ENCODE measurements at regions not wholly inside any gene's neighbourhood (a gene's known extent, or its start where the extent isn't known, plus 50 kb on each side); places are given as distances from the start of the nearest gene placed in this dataset.

GRCh38 chr5:2265341-2265740, 382.6 kb upstream of the IRX4 start:
- H3K4me2 ChIP-seq (ENCODE audit: insufficient read depth in 1 of 2, low read depth in 2 of 2, low read length in 2 of 2), result no peak overlapping the region
- no peak overlapping the region for H2BK20ac ChIP-seq (ENCODE audit: low read length)
- peaks cover 0 to 2% (median 0%) of the 10 kb centered on the region in 4 experiments; a peak in 1 of 7 replicates for H3K4me1 ChIP-seq (replicated peaks in 1 of 4; ENCODE audit: control insufficient read depth in 3 of 4, insufficient read depth in 4 of 4, low read length in 3 of 4)
- no peak overlapping the region for H3K14ac ChIP-seq (ENCODE audit: insufficient read length)
- no peak overlapping the region for H2BK12ac ChIP-seq (ENCODE audit: low read depth, low read length)
- FAIRE-seq, result no peak
- TF ChIP-seq ATF3 (IDR thresholded peaks at IDR 0.05; ENCODE audit: insufficient read depth, low read depth, low read length) (no peak), SIRT6 (IDR thresholded peaks at IDR 0.05; ENCODE audit: low read length) (no peak), EP300 (IDR thresholded peaks at IDR 0.05; ENCODE audit: borderline replicate concordance in 1 of 2, low read depth in 2 of 2, low read length in 2 of 2) (no peak), POLR2AphosphoS5 (IDR thresholded peaks at IDR 0.05; ENCODE audit: low read depth, low read length) (no peak), JUN (IDR thresholded peaks at IDR 0.05; ENCODE audit: low read depth, low read length) (no peak), CBX8 (IDR thresholded peaks at IDR 0.05; ENCODE audit: borderline replicate concordance, low read depth, low read length) (no peak), CBX5 (IDR thresholded peaks at IDR 0.05; ENCODE audit: low read depth, low read length) (no peak), CHD2 (IDR thresholded peaks at IDR 0.05; ENCODE audit: low read length) (no peak), NANOG (IDR thresholded peaks at IDR 0.05; ENCODE audit: insufficient read depth, low read depth, low read length, poor library complexity, severe bottlenecking) (no peak), POLR2A (IDR thresholded peaks at IDR 0.05; ENCODE audit: control extremely low read depth in 1 of 2, low read depth in 2 of 2, low read length in 2 of 2) (no peak), EZH2 (IDR thresholded peaks at IDR 0.05; ENCODE audit: low read depth, low read length, severe bottlenecking) (no peak), TCF12 (IDR thresholded peaks at IDR 0.05; ENCODE audit: low read depth, low read length) (no peak), BACH1 (IDR thresholded peaks at IDR 0.05; ENCODE audit: low read length) (no peak), SRF (IDR thresholded peaks at IDR 0.05; ENCODE audit: low read depth, low read length) (no peak), JUND (IDR thresholded peaks at IDR 0.05; ENCODE audit: low read length) (no peak), RXRA (IDR thresholded peaks at IDR 0.05; ENCODE audit: insufficient read depth, low read depth, low read length) (no peak)
- H2BK5ac ChIP-seq (ENCODE audit: low read depth, low read length), result no peak overlapping the region
- no peak overlapping the region for H2AFZ ChIP-seq (ENCODE audit: low read length)
- no peak overlapping the region for H4K8ac ChIP-seq (ENCODE audit: extremely low read depth, insufficient read depth, low read length)
- no peak overlapping the region for H3K56ac ChIP-seq (replicated peaks; ENCODE audit: insufficient read length, low read depth, low read length)
- no peak overlapping the region for H3K4ac ChIP-seq (replicated peaks; ENCODE audit: insufficient read length, low read depth, low read length)
- H4K91ac ChIP-seq (replicated peaks; ENCODE audit: insufficient read length, low read length), result no peak overlapping the region
- H2AK5ac ChIP-seq (ENCODE audit: low read depth, low read length), result no peak overlapping the region
- H2BK15ac ChIP-seq (ENCODE audit: low read length), result no peak overlapping the region
- CTCF ChIA-PET (ENCODE audit: partially characterized antibody), result no interaction called here
- POLR2A ChIA-PET (ENCODE audit: partially characterized antibody), result no interaction called here
- WGBS, 2 experiments (ENCODE audit: extremely low coverage in 1 of 2, insufficient coverage in 1 of 2, insufficient read length in 1 of 2, insufficient replicate concordance in 2 of 2, low coverage in 1 of 2, low lambda C conversion rate in 2 of 2, missing lambda C conversion rate in 1 of 2), result 95% methylated on average over 11 of the region's 11 CpGs; no CpG with 5 or more reads in 1 of the 2 experiments
- no peak overlapping the region for H4K5ac ChIP-seq (ENCODE audit: insufficient read length, low read depth, low read length)
- DNase-seq (ENCODE audit: low read depth in 1 of 2, low spot score in 2 of 2), result no peak
- no peaks in the 10 kb centered on the region for H4K20me1 ChIP-seq (replicated peaks in 1 of 2; ENCODE audit: control insufficient read depth in 1 of 2, insufficient read depth in 2 of 2, low read length in 2 of 2)
- H3K4me3 ChIP-seq (ENCODE audit: extremely low read depth in 1 of 4, insufficient read depth in 2 of 4, low read depth in 3 of 4, low read length in 4 of 4), result no peak overlapping the region
- no peaks in the 10 kb centered on the region; a peak in 1 of 7 replicates for H3K27me3 ChIP-seq (replicated peaks in 1 of 4; ENCODE audit: control insufficient read depth in 3 of 4, extremely low read depth in 1 of 4, insufficient read depth in 3 of 4, low read length in 3 of 4)
- H3K79me1 ChIP-seq (ENCODE audit: low read depth, low read length), result no peaks in the 10 kb centered on the region
- H3K27ac ChIP-seq (ENCODE audit: low read depth, low read length), result no peak overlapping the region
- H2BK120ac ChIP-seq (replicated peaks; ENCODE audit: low read depth, low read length), result no peak overlapping the region
- H3K36me3 ChIP-seq (ENCODE audit: control insufficient read depth in 2 of 4, insufficient read depth in 4 of 4, low read length in 3 of 4), result no peaks in the 10 kb centered on the region
- H3K23me2 ChIP-seq (ENCODE audit: low read depth, low read length), result no peaks in the 10 kb centered on the region
- H3K9me3 ChIP-seq (ENCODE audit: insufficient read depth in 2 of 2, low read depth in 1 of 2, low read length in 1 of 2), result no peaks in the 10 kb centered on the region; a peak in 1 of 4 replicates
- H3K18ac ChIP-seq (ENCODE audit: extremely low read depth, low read length), result no peak overlapping the region
- no peak overlapping the region for H3K23ac ChIP-seq (ENCODE audit: insufficient read length)
- H3K79me2 ChIP-seq (ENCODE audit: control insufficient read depth in 1 of 2, insufficient read depth in 2 of 2, low read length in 2 of 2), result no peaks in the 10 kb centered on the region
- H3K9ac ChIP-seq (replicated peaks in 1 of 4; ENCODE audit: extremely low read depth in 1 of 4, low read depth in 3 of 4, low read length in 3 of 4), result no peak overlapping the region

Measured in H1 (cell line).